ENCODE measurements at regions not wholly inside any gene's neighbourhood (a gene's known extent, or its start where the extent isn't known, plus 50 kb on each side); places are given as distances from the start of the nearest gene placed in this dataset.

DNA sequence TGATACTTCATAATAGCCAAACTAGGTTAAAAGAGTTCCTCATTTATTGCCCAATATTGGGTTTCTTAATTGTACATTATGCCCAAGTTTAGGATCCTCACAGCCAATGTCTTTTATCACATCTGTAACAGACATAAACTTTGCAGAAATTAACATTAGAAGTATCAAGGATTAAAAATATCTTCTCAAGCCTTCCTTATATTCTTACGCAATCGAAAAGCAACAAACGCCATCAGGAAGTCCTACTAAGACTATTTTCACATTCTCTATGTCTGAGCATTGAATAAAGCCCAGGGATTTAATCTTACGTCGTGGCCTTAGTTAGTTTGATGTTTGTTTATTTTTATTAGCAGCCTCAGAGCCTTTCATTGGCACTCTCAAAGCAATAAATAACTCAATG is 1660.4 kb upstream of the MIR17HG start:
- TF ChIP-seq SUZ12 (IDR thresholded peaks at IDR 0.05; ENCODE audit: extremely low read depth, insufficient read depth, insufficient read length) (no peak), YY1 (IDR thresholded peaks at IDR 0.05; ENCODE audit: insufficient read depth, insufficient read length) (no peak), ZNF274 (IDR thresholded peaks at IDR 0.05; ENCODE audit: low read depth, low read length) (no peak)
